OCI-LY1 (cell line): ENCODE measurements at regions not wholly inside any gene's neighbourhood (a gene's known extent, or its start where the extent isn't known, plus 50 kb on each side); places are given as distances from the start of the nearest gene placed in this dataset.

ENCODE experiments used
- H2AFZ ChIP-seq: fragments of 200-600 bp; sonication (generic), shearing (Covaris generic); 2 replicates; pipeline ENCODE4 v1.6.0; 2014; ENCODE audit warnings: antibody characterized with exemption, mild to moderate bottlenecking, low read length
- H3F3A ChIP-seq: fragments of 200-600 bp; sonication (generic), shearing (Covaris generic); 2 replicates; pipeline ENCODE4 v1.6.0; 2014; ENCODE audit warnings: mild to moderate bottlenecking, antibody characterized with exemption, low read length, moderate library complexity; ENCODE audit not compliant: insufficient read depth
- H3K27ac ChIP-seq: fragments of 200-600 bp; sonication (generic); 2 replicates; pipeline ENCODE4 v1.5.1; 2014; ENCODE audit warnings: low read length, mixed run types, mild to moderate bottlenecking, low read depth; ENCODE audit not compliant: poor library complexity, severe bottlenecking
- H3K27me3 ChIP-seq: fragments of 200-600 bp; sonication (generic); 2 replicates; pipeline ENCODE4 v1.6.0; 2014; ENCODE audit warnings: antibody characterized with exemption, mild to moderate bottlenecking, low read length, moderate library complexity; ENCODE audit not compliant: insufficient read depth
- H3K36me3 ChIP-seq: fragments of 200-600 bp; sonication (generic); 2 replicates; pipeline ENCODE4 v1.6.1; 2014; ENCODE audit warnings: mild to moderate bottlenecking, antibody characterized with exemption, low read length, moderate library complexity, mixed read lengths; ENCODE audit not compliant: insufficient read depth
- H3K4me1 ChIP-seq: fragments of 200-600 bp; sonication (generic); 2 replicates; pipeline ENCODE4 v1.5.1; 2014; ENCODE audit warnings: mild to moderate bottlenecking, low read length, moderate library complexity; ENCODE audit not compliant: insufficient read depth, severe bottlenecking
- H3K4me2 ChIP-seq: fragments of 200-600 bp; sonication (generic), shearing (Covaris generic); 2 replicates; pipeline ENCODE4 v1.6.1; 2014; ENCODE audit warnings: low read length
- H3K4me3 ChIP-seq: fragments of 200-600 bp; sonication (generic); 2 replicates; pipeline ENCODE4 v1.5.1; 2014; ENCODE audit warnings: low read length, low read depth, mild to moderate bottlenecking, mixed read lengths; ENCODE audit not compliant: poor library complexity, severe bottlenecking
- H3K79me2 ChIP-seq: fragments of 200-600 bp; shearing (Covaris generic); 2 replicates; pipeline ENCODE4 v1.6.1; 2016; ENCODE audit warnings: mixed run types, low read length, mixed read lengths; ENCODE audit not compliant: insufficient read depth
- H3K9ac ChIP-seq: fragments of 200-600 bp; sonication (generic), shearing (Covaris generic); 2 replicates; pipeline ENCODE4 v1.6.1; 2014; ENCODE audit warnings: mild to moderate bottlenecking, low read length, mixed read lengths
- H3K9me2 ChIP-seq: fragments of 200-600 bp; sonication (generic), shearing (Covaris generic); 2 replicates; pipeline ENCODE4 v1.6.1; 2014; ENCODE audit warnings: low read depth, mild to moderate bottlenecking, low read length, mixed read lengths
- H3K9me3 ChIP-seq: fragments of 200-600 bp; shearing (Covaris generic); 2 replicates; pipeline ENCODE4 v1.6.1; 2014; ENCODE audit warnings: low read length, mixed read lengths
- H4K20me1 ChIP-seq: fragments of 200-600 bp; sonication (generic), shearing (Covaris generic); 2 replicates; pipeline ENCODE4 v1.6.0; 2016; ENCODE audit warnings: mild to moderate bottlenecking, low read length; ENCODE audit not compliant: insufficient read depth
- EZH2 ChIP-seq: fragments of 200-600 bp; sonication (generic), shearing (Covaris generic); IDR thresholded peaks from 2 replicates; pipeline ENCODE4 v1.8.0; 2017; ENCODE audit warnings: borderline replicate concordance, mixed run types, mild to moderate bottlenecking, antibody characterized with exemption, low read length, moderate library complexity, mixed read lengths
- TF ChIP-seq, protein P1 (sequence below): fragments of 200-600 bp; sonication (generic), shearing (Covaris generic); IDR thresholded peaks from 2 replicates; pipeline ENCODE4 v1.5.1; 2017; ENCODE audit warnings: mild to moderate bottlenecking, antibody characterized with exemption, low read length, moderate library complexity, mixed read lengths

DNA sequence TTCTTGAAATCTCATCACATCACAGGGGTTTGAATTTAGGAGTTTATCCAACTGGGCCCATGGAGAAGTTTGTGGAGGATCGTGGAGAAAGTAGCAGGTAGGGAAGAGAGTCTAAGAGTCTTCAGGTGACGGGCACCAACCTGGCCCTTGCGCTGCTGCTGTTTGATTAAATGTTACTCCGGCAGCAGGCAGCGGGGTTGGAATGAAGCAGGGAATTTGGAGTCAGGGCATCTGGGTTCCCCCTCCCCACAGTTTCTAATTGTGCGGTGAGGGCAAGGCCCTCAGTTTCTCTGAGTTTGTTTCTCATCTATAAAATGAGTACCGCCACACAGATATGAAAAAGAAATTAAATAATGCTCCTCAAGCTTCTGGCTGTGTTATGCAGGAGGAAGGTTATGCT is 182.9 kb upstream of the RGMA start:
- no peak overlapping the region for H3K4me2 ChIP-seq
- no peaks in the 10 kb centered on the region for H3K79me2 ChIP-seq
- no peaks in the 10 kb centered on the region for H4K20me1 ChIP-seq
- no peak overlapping the region for H2AFZ ChIP-seq
- no peak overlapping the region for H3K4me3 ChIP-seq
- H3K9ac ChIP-seq: no peak overlapping the region
- H3K36me3 ChIP-seq: no peaks in the 10 kb centered on the region
- peaks cover 3% of the 10 kb centered on the region; the same call in 1 of the 2 replicates for H3K27me3 ChIP-seq
- no peaks in the 10 kb centered on the region for H3K9me2 ChIP-seq
- no peaks in the 10 kb centered on the region for H3K4me1 ChIP-seq
- H3K27ac ChIP-seq: no peak overlapping the region
- no peaks in the 10 kb centered on the region for H3F3A ChIP-seq
- no peak for TF ChIP-seq EZH2
- TF ChIP-seq, protein P1, sequence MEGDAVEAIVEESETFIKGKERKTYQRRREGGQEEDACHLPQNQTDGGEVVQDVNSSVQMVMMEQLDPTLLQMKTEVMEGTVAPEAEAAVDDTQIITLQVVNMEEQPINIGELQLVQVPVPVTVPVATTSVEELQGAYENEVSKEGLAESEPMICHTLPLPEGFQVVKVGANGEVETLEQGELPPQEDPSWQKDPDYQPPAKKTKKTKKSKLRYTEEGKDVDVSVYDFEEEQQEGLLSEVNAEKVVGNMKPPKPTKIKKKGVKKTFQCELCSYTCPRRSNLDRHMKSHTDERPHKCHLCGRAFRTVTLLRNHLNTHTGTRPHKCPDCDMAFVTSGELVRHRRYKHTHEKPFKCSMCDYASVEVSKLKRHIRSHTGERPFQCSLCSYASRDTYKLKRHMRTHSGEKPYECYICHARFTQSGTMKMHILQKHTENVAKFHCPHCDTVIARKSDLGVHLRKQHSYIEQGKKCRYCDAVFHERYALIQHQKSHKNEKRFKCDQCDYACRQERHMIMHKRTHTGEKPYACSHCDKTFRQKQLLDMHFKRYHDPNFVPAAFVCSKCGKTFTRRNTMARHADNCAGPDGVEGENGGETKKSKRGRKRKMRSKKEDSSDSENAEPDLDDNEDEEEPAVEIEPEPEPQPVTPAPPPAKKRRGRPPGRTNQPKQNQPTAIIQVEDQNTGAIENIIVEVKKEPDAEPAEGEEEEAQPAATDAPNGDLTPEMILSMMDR: no peak
- no peaks in the 10 kb centered on the region for H3K9me3 ChIP-seq

DNA sequence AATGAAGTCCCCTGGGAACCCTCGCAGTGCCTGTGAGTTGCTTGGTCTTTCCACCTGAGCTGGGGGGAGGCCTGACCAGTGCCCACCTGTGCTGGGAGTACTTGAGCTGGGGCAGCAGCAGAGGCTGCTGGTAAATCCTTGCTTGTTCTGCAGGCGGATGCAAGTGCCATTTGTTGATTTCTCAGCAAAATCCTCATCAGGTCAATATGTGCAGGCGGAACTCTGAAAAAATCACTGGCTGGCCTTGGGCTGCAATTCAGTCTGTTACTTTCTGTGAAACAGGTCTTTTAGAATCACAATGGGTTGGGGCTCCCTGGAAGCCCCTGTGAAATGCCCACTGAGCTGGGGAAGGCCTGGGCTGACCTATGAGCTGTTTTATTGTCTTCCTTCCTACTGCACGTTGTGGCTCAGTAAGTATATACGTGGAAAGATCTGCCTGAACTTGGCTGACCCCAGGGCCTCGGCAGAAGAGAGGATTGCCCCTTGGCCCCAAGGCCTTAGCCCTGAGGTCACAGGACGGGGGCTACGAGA is 182.0 kb upstream of the RGMA start:
- H3K36me3 ChIP-seq: no peaks in the 10 kb centered on the region
- TF ChIP-seq, protein P1: no peak
- TF ChIP-seq EZH2: no peak
- H3K27ac ChIP-seq: no peak overlapping the region
- no peaks in the 10 kb centered on the region for H3K9me2 ChIP-seq
- no peak overlapping the region for H2AFZ ChIP-seq
- H3K4me2 ChIP-seq: no peak overlapping the region
- no peaks in the 10 kb centered on the region for H3K79me2 ChIP-seq
- no peak overlapping the region for H3K9ac ChIP-seq
- no peaks in the 10 kb centered on the region for H4K20me1 ChIP-seq
- no peaks in the 10 kb centered on the region for H3F3A ChIP-seq
- H3K4me1 ChIP-seq: no peaks in the 10 kb centered on the region
- peaks cover 3% of the 10 kb centered on the region; the same call in 1 of the 2 replicates for H3K27me3 ChIP-seq
- no peak overlapping the region for H3K4me3 ChIP-seq
- no peaks in the 10 kb centered on the region for H3K9me3 ChIP-seq

DNA sequence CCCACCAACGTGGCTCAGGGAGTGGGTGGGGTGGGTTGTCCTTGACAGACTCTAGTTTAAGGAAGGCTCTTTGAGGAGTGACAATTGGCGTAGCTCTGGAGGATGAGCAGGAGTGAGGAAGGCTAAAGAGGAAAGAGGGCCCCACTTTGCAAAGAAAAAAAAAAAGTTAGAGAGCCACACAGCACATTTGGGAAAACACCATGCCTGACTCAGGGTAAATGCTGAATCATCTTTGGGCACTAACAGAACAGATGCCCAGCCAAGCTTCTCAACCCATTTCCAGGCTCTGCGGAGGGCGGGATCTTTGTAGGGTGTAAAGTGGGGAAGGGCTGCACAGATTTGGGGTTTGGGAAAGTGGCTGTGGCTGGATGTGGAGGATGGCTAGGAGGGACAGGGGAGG is 179.1 kb upstream of the RGMA start:
- H3K9me3 ChIP-seq: no peaks in the 10 kb centered on the region
- no peak overlapping the region for H3K9ac ChIP-seq
- H3K27me3 ChIP-seq: peaks cover 3% of the 10 kb centered on the region; the same call in 1 of the 2 replicates
- H3K9me2 ChIP-seq: no peaks in the 10 kb centered on the region
- no peak overlapping the region for H3K4me2 ChIP-seq
- no peak overlapping the region for H3K4me3 ChIP-seq
- no peaks in the 10 kb centered on the region for H3F3A ChIP-seq
- H2AFZ ChIP-seq: no peak overlapping the region
- no peaks in the 10 kb centered on the region for H3K79me2 ChIP-seq
- no peaks in the 10 kb centered on the region for H3K36me3 ChIP-seq
- no peak overlapping the region for H3K27ac ChIP-seq
- TF ChIP-seq EZH2: no peak
- TF ChIP-seq, protein P1: no peak
- H3K4me1 ChIP-seq: no peaks in the 10 kb centered on the region
- H4K20me1 ChIP-seq: no peaks in the 10 kb centered on the region
